ENCODE measurements at regions not wholly inside any gene's neighbourhood (a gene's known extent, or its start where the extent isn't known, plus 50 kb on each side); places are given as distances from the start of the nearest gene placed in this dataset.

DNA sequence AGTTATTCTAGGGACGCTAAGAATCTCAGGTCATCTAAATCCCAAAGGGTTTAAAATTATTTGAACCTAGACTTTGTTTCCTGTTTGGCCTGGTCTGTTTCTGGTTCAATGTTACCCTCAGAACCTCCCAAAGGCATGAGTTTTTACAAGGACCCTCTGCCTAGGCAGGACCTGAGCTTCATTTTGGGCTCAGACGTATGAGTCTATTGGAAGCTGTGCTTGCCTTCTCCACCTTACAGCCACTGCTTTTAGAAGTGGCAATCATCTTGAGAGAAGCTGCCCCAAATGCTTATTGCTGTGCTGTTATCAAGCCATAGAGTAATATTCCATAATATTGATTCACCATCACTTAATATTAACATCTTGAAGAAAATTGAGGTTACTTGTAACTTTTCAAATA lies 510.4 kb downstream of the TLE4 start:
- no CpG with 5 or more reads among the region's 2 CpGs for WGBS (ENCODE audit: extremely low coverage, insufficient read length, low lambda C conversion rate)
- Histone ChIP-seq H3K9ac (ENCODE audit: extremely low read depth, insufficient read length, low read length) (no peak overlapping the region), H3K79me2 (ENCODE audit: insufficient read depth, low read length) (no peaks in the 10 kb centered on the region), H4K20me1 (ENCODE audit: control insufficient read depth, insufficient read depth, insufficient read length) (no peaks in the 10 kb centered on the region), H3K79me1 (ENCODE audit: insufficient read depth, low read depth, low read length, poor library complexity, severe bottlenecking) (no peaks in the 10 kb centered on the region), H3K4me2 (ENCODE audit: insufficient read depth, insufficient read length, low read length) (no peak overlapping the region), H4K8ac (replicated peaks; ENCODE audit: insufficient read length, low read depth, low read length) (no peak overlapping the region), H3K18ac (ENCODE audit: insufficient read length, low read depth, low read length) (no peak overlapping the region), H3T11ph (ENCODE audit: low read length) (no peak overlapping the region), H3K4me1 (ENCODE audit: insufficient read depth, low read length) (no peaks in the 10 kb centered on the region), H2AK5ac (ENCODE audit: insufficient read length, low read length) (no peak overlapping the region), H2BK12ac (ENCODE audit: insufficient read length, low read depth, low read length) (no peak overlapping the region), H3K56ac (ENCODE audit: insufficient read length, low read depth, low read length) (no peak overlapping the region), H3K9me3 (ENCODE audit: control insufficient read depth, low read depth, low read length) (no peaks in the 10 kb centered on the region), H3K4ac (ENCODE audit: low read depth, low read length) (no peak overlapping the region), H3K27ac (ENCODE audit: insufficient read length, low read depth, low read length) (no peak overlapping the region), H2BK20ac (ENCODE audit: low read depth, low read length, poor library complexity, severe bottlenecking) (no peak overlapping the region), H3K23ac (ENCODE audit: insufficient read length, low read depth, low read length) (no peak overlapping the region), H2BK120ac (ENCODE audit: low read depth, low read length, poor library complexity, severe bottlenecking) (no peak overlapping the region), H2AFZ (ENCODE audit: low read length) (no peak overlapping the region), H4K91ac (ENCODE audit: insufficient read length, low read depth, low read length) (no peak overlapping the region), H3K23me2 (ENCODE audit: insufficient read length, low read depth, low read length, poor library complexity, severe bottlenecking) (no peaks in the 10 kb centered on the region), H3K14ac (ENCODE audit: insufficient read depth, low read length) (no peak overlapping the region), H2BK15ac (ENCODE audit: low read depth, low read length) (no peak overlapping the region), H4K5ac (ENCODE audit: insufficient read length, low read depth, low read length) (no peak overlapping the region), H3K27me3 (ENCODE audit: insufficient read depth, low read length) (no peaks in the 10 kb centered on the region), H2BK5ac (ENCODE audit: insufficient read length, low read length) (no peak overlapping the region)
- TF ChIP-seq, protein P1, sequence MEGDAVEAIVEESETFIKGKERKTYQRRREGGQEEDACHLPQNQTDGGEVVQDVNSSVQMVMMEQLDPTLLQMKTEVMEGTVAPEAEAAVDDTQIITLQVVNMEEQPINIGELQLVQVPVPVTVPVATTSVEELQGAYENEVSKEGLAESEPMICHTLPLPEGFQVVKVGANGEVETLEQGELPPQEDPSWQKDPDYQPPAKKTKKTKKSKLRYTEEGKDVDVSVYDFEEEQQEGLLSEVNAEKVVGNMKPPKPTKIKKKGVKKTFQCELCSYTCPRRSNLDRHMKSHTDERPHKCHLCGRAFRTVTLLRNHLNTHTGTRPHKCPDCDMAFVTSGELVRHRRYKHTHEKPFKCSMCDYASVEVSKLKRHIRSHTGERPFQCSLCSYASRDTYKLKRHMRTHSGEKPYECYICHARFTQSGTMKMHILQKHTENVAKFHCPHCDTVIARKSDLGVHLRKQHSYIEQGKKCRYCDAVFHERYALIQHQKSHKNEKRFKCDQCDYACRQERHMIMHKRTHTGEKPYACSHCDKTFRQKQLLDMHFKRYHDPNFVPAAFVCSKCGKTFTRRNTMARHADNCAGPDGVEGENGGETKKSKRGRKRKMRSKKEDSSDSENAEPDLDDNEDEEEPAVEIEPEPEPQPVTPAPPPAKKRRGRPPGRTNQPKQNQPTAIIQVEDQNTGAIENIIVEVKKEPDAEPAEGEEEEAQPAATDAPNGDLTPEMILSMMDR (conservative IDR thresholded peaks at IDR 0.05), result no peak
- H3K9me3 Mint-ChIP-seq, result no peaks in the 10 kb centered on the region; a peak in 1 of 5 replicates
- no peaks in the 10 kb centered on the region for H3K36me3 Mint-ChIP-seq (ENCODE audit: insufficient read depth in 1 of 3, low read depth in 3 of 3)
- H3K4me3 Mint-ChIP-seq, result no peak overlapping the region
- H3K27ac Mint-ChIP-seq, result no peak overlapping the region
- H3K27me3 Mint-ChIP-seq (ENCODE audit: low read depth), result no peaks in the 10 kb centered on the region; the same call in 1 of the 2 replicates
- no peak for DNase-seq
- no peaks in the 10 kb centered on the region for H3K4me1 Mint-ChIP-seq

Measured in H9 (cell line).